ENCODE measurements at regions not wholly inside any gene's neighbourhood (a gene's known extent, or its start where the extent isn't known, plus 50 kb on each side); places are given as distances from the start of the nearest gene placed in this dataset.
"Not testable (repeated sequence)": the region's sequence is repeated elsewhere in the genome, so short reads cannot be mapped to it uniquely, and the experiment has no call there.

GRCh38 chr5:113692891-113693457 lies 179.5 kb downstream of the YTHDC2 start:
- H3K27me3 Mint-ChIP-seq = peaks cover 20% of the 10 kb centered on the region
- peak overlapping the region; percentile 42 for H3K4me3 Mint-ChIP-seq
- no peaks in the 10 kb centered on the region for H3K36me3 Mint-ChIP-seq
- H3K27ac Mint-ChIP-seq = no peak overlapping the region
- H3K4me1 Mint-ChIP-seq (ENCODE audit: unreplicated experiment) = peaks cover 19% of the 10 kb centered on the region
- TF ChIP-seq, protein P1, sequence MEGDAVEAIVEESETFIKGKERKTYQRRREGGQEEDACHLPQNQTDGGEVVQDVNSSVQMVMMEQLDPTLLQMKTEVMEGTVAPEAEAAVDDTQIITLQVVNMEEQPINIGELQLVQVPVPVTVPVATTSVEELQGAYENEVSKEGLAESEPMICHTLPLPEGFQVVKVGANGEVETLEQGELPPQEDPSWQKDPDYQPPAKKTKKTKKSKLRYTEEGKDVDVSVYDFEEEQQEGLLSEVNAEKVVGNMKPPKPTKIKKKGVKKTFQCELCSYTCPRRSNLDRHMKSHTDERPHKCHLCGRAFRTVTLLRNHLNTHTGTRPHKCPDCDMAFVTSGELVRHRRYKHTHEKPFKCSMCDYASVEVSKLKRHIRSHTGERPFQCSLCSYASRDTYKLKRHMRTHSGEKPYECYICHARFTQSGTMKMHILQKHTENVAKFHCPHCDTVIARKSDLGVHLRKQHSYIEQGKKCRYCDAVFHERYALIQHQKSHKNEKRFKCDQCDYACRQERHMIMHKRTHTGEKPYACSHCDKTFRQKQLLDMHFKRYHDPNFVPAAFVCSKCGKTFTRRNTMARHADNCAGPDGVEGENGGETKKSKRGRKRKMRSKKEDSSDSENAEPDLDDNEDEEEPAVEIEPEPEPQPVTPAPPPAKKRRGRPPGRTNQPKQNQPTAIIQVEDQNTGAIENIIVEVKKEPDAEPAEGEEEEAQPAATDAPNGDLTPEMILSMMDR (conservative IDR thresholded peaks at IDR 0.05) = no peak
- no peak for DNase-seq (ENCODE audit: extremely low spot score, unreplicated experiment)
- H3K9me3 Mint-ChIP-seq = peaks cover 15% of the 10 kb centered on the region

GRCh38 chr5:113693701-113694100 lies 180.2 kb downstream of the YTHDC2 start:
- H3K36me3 Mint-ChIP-seq = no peaks in the 10 kb centered on the region
- H3K4me3 Mint-ChIP-seq = no peak overlapping the region
- no peak overlapping the region for H3K27ac Mint-ChIP-seq

GRCh38 chr5:113694576-113694975 lies 181.1 kb downstream of the YTHDC2 start:
- Mint-ChIP-seq H3K4me1 (ENCODE audit: unreplicated experiment) (peaks cover 19% of the 10 kb centered on the region), H3K36me3 (no peaks in the 10 kb centered on the region), H3K27me3 (peaks cover 20% of the 10 kb centered on the region), H3K9me3 (peaks cover 15% of the 10 kb centered on the region), H3K27ac (no peak overlapping the region), H3K4me3 (no peak overlapping the region)
- no peak for DNase-seq (ENCODE audit: extremely low spot score, unreplicated experiment)
- TF ChIP-seq, protein P1 (conservative IDR thresholded peaks at IDR 0.05) = no peak

More at GRCh38 chr5:113693701-113694100, 180.2 kb downstream of the YTHDC2 start:
- Mint-ChIP-seq H3K4me1 (ENCODE audit: unreplicated experiment) (peaks cover 19% of the 10 kb centered on the region), H3K27me3 (peaks cover 20% of the 10 kb centered on the region), H3K9me3 (peaks cover 15% of the 10 kb centered on the region)
- TF ChIP-seq, protein P1 (conservative IDR thresholded peaks at IDR 0.05) = no peak
- DNase-seq (ENCODE audit: extremely low spot score, unreplicated experiment) = no peak

DNA sequence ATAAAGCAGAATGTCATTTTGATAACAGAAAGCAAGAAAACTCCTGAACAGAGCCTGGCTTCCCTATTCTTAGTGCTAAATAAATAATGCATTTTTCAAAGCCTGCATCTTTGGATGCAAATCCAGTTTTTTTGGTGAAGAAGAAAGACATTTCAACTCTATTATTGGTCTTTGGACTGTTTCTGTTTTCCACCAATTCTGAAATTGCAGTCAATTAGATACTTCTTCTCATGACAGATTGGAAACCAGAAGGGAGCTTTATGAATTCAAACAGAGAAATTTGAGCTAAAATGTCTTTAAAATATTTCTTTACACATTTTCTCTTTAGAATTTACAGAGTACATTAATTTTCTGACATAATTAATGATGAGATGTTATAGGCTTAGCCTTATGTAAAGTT lies 189.8 kb downstream of the YTHDC2 start:
- Mint-ChIP-seq H3K27me3 (no peaks in the 10 kb centered on the region), H3K4me1 (ENCODE audit: unreplicated experiment) (no peaks in the 10 kb centered on the region), H3K4me3 (no peak overlapping the region), H3K9me3 (peaks cover 7% of the 10 kb centered on the region), H3K27ac (no peak overlapping the region), H3K36me3 (peaks cover 5% of the 10 kb centered on the region)
- no peak for DNase-seq (ENCODE audit: extremely low spot score, unreplicated experiment)
- TF ChIP-seq, protein P1 (conservative IDR thresholded peaks at IDR 0.05) = no peak

DNA sequence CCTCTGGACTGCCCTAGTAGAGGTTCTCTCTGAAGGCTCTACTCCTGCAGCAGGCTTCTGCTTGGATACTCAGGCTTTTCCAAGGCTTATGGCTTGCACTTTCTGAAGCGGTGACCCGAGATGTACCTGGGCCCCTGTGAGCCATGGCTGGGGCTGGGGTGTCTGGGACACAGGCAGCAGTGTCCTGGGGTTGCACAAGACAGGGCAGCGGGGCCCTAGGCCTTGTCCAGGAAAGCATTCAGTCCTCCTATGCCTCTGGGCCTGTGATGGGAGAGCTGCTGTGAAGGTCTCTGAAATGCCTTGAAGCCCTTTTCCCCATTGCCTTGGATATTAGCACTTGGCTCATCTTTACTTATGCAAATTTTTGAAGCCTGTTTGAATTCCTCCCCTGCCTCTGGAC lies 192.2 kb downstream of the YTHDC2 start:
- no peak overlapping the region for H3K4me3 Mint-ChIP-seq
- no peaks in the 10 kb centered on the region for H3K27me3 Mint-ChIP-seq
- no peak overlapping the region for H3K27ac Mint-ChIP-seq
- TF ChIP-seq, protein P1 (conservative IDR thresholded peaks at IDR 0.05) = no peak
- peaks cover 5% of the 10 kb centered on the region for H3K36me3 Mint-ChIP-seq
- H3K9me3 Mint-ChIP-seq = peaks cover 7% of the 10 kb centered on the region
- no peaks in the 10 kb centered on the region for H3K4me1 Mint-ChIP-seq (ENCODE audit: unreplicated experiment)
- DNase-seq (ENCODE audit: extremely low spot score, unreplicated experiment) = no peak

- H3K4me3 Mint-ChIP-seq = no peak overlapping the region
- no peak overlapping the region for H3K27ac Mint-ChIP-seq
- peaks cover 5% of the 10 kb centered on the region for H3K9me3 Mint-ChIP-seq
- H3K27me3 Mint-ChIP-seq = no peaks in the 10 kb centered on the region
- TF ChIP-seq, protein P1 (conservative IDR thresholded peaks at IDR 0.05) = no peak
- H3K36me3 Mint-ChIP-seq = peaks cover 3% of the 10 kb centered on the region
- H3K4me1 Mint-ChIP-seq (ENCODE audit: unreplicated experiment) = no peaks in the 10 kb centered on the region
- DNase-seq (ENCODE audit: extremely low spot score, unreplicated experiment) = no peak
These were observed 199.6 kb downstream of the YTHDC2 start for GRCh38 chr5:113713051-113713450.

DNA sequence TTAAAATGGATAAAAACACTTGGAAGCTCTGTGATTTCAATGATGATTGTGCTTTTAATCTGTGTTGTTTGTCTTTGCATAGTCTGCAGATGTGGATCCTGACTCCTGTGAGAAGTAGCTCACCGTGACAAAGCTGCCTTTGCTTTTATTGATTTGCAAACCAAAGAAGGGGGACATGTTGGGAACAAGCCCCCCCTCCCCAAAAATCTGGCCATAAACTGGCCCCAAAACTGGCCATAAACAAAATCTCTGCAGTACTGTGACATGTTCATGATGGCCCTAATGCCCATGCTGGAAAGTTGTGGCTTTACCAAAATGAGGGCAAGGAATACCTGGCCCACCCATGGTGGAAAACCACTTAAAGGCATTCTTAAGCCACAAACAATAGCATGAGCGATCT lies 202.4 kb downstream of the YTHDC2 start:
- not testable (repeated sequence) for H3K27me3 Mint-ChIP-seq; H3K27ac Mint-ChIP-seq; H3K4me1 Mint-ChIP-seq (ENCODE audit: unreplicated experiment); DNase-seq (ENCODE audit: extremely low spot score, unreplicated experiment); H3K9me3 Mint-ChIP-seq; H3K36me3 Mint-ChIP-seq; H3K4me3 Mint-ChIP-seq
